ENCODE measurements at regions not wholly inside any gene's neighbourhood (a gene's known extent, or its start where the extent isn't known, plus 50 kb on each side); places are given as distances from the start of the nearest gene placed in this dataset.

DNA sequence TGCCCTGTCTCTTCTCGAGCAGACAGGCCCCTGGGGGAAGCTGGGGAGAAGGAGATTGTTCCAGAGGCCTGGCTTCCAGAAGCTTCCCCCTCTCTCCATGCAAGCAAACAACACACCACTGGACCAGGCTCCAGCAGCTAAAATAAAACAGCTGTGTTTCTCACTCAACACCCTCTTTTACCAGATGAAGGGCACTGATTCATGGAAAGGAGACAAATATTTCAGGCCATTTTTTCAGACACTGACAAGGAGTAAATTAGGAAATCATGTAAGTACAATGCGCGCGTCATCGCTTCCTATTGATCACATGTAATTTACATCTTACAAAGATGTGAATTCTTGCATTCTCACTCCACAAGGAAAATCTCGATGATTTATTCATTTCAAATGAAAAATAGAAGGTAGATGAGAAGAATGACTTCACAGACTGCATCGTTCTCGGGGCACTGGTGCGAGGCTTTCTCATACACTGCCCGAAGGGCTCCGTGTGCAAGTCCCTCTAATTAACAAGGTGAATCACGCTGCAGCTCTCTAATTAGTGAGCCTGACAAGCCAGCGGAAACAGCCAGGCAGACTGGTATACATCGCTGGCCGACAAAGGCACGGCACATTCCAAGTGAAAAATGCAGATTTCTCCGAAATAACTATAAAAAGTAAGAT is 153.6 kb downstream of the KCTD15 start:
- TF ChIP-seq POLR2AphosphoS5 (IDR thresholded peaks at IDR 0.05; ENCODE audit: low read depth, low read length) (no peak), TAF1 (IDR thresholded peaks at IDR 0.05; ENCODE audit: borderline replicate concordance, insufficient read depth, low read length) (no peak)
